GM18867 (cell line): ENCODE measurements at regions not wholly inside any gene's neighbourhood (a gene's known extent, or its start where the extent isn't known, plus 50 kb on each side); places are given as distances from the start of the nearest gene placed in this dataset.

ENCODE experiments used
- ATAC-seq: cut with Tn5 transposase; IDR thresholded peaks from one replicate; pipeline ENCODE4 v1.9.1; 2021; ENCODE audit warnings: mild to moderate bottlenecking, moderate library complexity; ENCODE audit not compliant: unreplicated experiment

- ATAC-seq, result no peak
Observed at GRCh38 chr10:14396411-14397048, 65.8 kb upstream of the FRMD4A start.

- no peak for ATAC-seq
Observed at GRCh38 chr10:14394179-14394578, 63.5 kb upstream of the FRMD4A start.

- no peak for ATAC-seq
Observed at GRCh38 chr10:14391342-14391741, 60.6 kb upstream of the FRMD4A start.

DNA sequence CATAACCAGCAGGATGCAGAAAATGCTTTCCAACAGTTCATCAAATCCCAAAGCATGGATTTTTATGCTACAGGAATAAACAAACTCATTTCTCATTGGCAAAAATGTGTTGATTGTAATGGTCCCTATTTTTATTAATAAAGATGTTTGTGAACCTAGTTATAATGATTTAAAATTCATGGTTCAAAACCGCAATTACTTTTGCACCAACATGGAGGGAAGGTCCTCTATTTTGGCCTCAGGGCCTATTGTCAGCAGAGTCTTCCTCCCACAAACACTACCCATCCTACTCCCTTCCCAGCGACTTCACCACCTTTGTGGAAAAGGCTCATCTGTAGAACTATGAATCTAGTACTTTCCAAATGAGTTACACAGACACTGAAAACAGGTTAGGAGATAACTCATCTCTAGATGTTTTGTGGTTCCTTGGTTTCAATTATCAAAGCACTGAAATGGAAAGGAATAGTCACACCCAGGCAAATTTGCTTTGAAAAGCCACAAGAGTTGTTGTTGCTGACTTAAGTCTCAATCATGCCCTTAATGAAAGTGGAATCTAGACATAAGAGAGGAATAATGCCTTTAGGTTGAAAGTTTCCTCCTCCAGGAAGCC is 59.4 kb upstream of the FRMD4A start:
- ATAC-seq, result peak; percentile 85

- no peak for ATAC-seq
Observed at GRCh38 chr10:14385596-14386593, 55.2 kb upstream of the FRMD4A start.

- no peak for ATAC-seq
Observed at GRCh38 chr10:14384915-14385314, 54.2 kb upstream of the FRMD4A start.

- ATAC-seq, result no peak
Observed at GRCh38 chr10:14384116-14384730, 53.5 kb upstream of the FRMD4A start.

DNA sequence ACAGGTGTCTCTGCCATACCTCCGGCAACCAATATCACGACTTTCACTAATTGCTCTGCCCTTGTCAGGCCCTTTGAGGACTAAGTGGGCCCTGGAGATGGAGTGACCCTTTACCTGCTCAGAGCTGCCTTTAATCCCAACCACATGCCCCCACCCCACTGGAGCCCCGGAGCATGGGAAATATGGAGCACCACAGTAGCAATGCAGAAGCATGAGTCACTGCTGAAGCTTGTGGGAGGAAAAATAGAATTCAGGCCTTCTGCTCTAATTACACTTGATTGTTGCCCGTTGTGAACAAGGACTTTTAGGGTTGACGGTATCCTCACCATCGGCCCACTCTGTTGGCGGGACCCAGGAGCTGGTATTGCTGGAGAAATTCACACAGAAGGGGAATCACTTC is 52.5 kb upstream of the FRMD4A start:
- ATAC-seq, result no peak

DNA sequence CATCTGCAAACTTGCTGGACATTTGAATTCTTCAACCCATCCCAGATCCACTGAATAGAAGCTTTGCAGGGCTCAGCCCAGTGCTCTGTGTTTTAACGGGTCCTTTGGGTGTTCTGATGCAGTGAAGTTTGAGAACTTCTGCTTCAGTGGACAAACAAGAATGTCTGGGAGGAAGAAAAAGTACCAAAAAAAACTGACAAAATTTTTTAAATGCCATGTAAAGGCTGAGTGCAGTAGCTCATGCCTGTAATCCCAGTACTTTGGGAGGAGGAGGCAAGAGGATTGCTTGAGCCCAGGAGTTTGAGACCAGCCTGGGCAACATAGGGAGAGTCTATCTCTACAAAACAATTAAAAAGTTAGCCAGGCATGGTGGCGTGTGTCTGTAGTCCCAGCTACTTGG is 51.8 kb upstream of the FRMD4A start:
- no peak for ATAC-seq

GRCh38 chr10:14382022-14382421 is 51.3 kb upstream of the FRMD4A start:
- peak; percentile 68 for ATAC-seq

GRCh38 chr10:14381475-14381874 is 50.8 kb upstream of the FRMD4A start:
- ATAC-seq, result no peak

- no peak for ATAC-seq
Observed at GRCh38 chr10:14380746-14381145, 50.0 kb upstream of the FRMD4A start.
